Midbrain (tissue), 1 donor: ENCODE measurements at regions not wholly inside any gene's neighbourhood (a gene's known extent, or its start where the extent isn't known, plus 50 kb on each side); places are given as distances from the start of the nearest gene placed in this dataset.
"Not testable (repeated sequence)": the region's sequence is repeated elsewhere in the genome, so short reads cannot be mapped to it uniquely, and the experiment has no call there.

Experiments used
- DNase-seq: peaks from one replicate; lab custom pipeline; 2025; lab: John Stamatoyannopoulos, UW

DNA sequence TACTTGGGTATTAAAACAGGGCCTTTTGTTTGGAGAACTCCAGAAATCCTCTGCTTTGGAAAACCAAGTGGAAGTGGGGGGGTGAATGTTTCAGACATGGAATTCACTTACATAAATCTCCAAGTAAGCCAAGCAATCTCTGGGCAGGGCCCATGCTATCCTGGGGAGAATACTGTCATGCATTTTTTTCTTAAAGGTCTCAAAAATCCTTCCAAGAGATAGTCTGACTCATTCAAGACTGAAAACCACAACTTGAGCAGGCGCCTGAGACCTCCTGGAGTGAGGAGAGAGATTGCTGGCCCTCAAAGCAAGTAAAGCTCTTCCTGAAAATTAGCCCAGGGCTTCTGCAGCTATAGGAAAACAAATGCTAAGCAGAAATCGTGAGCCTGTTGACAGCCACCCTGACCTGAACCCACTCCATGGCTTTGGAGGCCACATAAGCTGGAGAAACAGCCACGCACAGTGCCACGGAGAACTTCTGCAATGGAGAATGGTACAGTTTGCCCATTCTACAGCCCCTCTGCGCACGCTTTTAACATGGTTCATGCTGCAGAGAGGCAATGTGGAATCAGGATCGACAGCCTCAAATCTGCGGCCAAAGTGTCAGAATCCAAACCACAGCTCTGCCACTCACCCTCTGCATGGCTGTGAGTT is 203.1 kb upstream of the AUTS2 start:
- no peak for DNase-seq

DNA sequence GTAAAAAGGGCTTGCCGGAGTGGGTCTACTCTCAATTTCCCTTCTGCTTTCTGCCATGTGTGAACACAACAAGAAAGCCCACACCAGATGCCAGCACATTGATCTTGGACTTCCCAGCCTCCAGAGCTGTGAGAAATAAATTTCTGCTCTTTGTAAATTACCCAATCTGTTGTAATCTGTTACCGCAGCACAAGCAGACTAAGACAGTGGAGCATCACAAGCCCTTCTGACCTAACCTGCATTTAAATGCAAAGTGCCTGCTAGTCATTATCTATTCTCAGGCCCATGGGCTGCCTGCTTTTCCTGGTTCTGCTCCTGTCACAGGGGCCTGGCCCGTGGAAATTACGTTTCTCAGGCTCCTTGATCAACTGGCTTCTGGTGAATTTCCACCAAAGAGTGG is 199.3 kb upstream of the AUTS2 start:
- no peak for DNase-seq

DNA sequence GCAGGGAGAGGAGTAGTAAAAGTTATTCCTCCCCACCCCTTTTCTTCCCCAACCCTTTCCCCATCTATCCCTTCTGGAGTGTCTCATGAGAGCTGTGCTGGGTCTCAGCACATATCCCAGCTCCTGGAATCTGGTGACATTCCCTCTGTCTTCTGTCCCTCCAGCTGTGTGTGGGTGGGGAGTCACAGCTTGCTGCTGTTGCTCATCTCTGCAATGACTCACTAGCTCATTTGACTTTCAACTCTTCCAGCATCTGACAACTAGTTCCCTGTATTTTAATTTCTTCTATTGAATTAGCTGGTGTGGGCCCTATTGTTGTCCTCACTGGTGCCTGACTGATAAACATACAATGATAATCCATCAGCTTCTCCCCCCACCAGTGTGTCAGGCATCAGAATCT is 198.9 kb upstream of the AUTS2 start:
- DNase-seq = peak; percentile 62

- no peak for DNase-seq
Observed at GRCh38 chr7:69402696-69403095, 195.6 kb upstream of the AUTS2 start.

DNA sequence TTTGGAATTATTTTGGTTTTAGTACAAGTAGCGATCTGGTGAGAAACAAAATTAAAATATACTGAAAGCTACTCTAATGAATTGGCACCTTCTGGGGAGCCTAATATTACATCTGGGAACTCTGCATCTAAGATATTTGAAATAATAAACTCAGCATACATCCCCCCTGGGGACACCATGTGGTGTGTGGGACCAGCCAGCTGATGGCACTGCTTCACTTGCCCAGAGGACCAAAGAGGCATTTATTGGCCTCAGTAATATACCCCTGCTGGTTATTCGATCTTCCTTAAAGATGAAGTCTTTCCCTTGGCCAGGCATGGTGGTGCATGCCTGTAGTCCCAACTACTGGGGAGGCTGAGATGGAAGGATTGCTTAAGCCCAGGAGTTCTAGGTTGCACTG is 195.1 kb upstream of the AUTS2 start:
- no peak for DNase-seq

- no peak for DNase-seq
Observed at GRCh38 chr7:69411018-69411417, 187.3 kb upstream of the AUTS2 start.

- DNase-seq = no peak
Observed at GRCh38 chr7:69411466-69411865, 186.8 kb upstream of the AUTS2 start.

GRCh38 chr7:69412331-69413146 is 185.7 kb upstream of the AUTS2 start:
- peak; percentile 5 for DNase-seq

- DNase-seq = no peak
Observed at GRCh38 chr7:69414555-69414954, 183.7 kb upstream of the AUTS2 start.

DNA sequence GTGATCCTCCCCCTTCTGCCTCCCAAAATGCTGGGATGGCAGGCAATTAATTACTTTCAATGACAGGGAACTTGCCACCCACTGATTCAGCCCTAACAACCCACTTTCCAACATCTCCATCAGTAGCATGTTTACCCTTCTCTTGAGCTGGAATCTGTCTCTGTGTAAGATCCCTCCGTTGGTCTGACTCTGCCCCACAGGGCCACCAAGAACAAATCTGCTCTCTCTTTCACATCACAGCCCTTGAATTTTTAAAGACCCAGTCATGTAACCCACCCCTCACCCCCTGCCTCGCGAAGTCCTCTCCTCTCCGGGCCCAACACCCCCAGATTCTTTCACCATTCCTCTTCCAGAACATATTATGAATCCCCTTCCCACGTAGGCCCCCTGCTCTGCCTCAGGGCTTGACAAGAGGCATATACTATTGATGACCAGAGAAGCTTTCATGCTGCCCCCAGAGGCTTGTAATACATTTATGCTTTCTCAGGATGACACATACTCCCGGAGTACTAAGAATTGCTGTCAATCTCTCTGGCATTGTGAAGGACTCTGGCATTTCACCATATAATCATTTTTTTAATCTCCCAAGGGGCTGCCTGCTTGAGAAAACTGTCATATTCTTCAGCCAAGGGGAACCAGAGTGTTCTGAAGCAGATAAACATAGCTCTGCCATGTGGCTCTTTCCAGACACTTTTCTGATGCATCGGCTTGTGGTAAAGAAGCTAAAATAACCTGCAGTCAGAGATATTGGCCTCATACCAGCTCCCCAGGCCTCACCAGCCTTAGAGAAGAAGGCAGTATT is 179.2 kb upstream of the AUTS2 start:
- DNase-seq = no peak

- DNase-seq = no peak
Observed at GRCh38 chr7:69419934-69420333, 178.3 kb upstream of the AUTS2 start.

DNA sequence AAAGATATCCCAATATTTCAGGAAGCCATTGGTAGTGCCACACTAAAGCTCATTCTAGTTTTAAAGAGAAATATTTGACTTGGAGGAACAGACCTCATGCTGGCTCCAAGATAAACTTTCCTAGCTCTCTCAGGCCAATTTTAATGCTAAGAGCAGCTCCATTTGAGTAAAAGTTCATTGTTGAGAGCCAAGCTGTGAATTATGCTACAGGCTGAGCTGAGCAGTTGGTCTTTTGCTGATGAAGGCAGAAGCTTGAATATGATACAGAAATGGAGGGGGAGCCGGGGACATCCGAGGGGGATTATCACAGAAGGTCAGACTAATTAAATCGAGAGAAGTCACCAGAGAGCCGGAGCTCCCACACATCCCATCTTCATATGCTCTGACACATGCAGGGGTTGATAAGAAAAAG is 175.7 kb upstream of the AUTS2 start:
- no peak for DNase-seq

DNA sequence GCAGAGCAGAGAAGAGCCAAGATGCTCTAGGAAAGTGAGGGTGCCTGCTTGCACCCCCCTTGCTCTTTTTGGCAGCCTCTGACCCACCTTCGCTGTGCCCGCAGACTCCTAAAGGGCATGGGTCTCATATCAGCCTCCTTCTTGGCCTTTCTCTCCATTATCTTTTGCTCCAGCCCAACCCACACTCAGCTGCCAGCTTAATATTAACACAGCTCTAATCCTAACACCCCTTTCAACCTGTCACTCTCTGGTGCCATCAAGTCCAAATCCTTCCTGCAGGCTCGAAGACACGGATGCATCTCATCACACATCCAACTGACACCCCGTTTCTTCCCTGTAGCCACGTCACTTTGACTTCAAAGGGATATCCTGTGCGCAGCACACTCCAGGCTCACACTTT is 171.6 kb upstream of the AUTS2 start:
- no peak for DNase-seq

GRCh38 chr7:69428089-69428488 is 170.2 kb upstream of the AUTS2 start:
- no peak for DNase-seq

GRCh38 chr7:69429911-69430383 is 168.3 kb upstream of the AUTS2 start:
- peak; percentile 54 for DNase-seq

DNA sequence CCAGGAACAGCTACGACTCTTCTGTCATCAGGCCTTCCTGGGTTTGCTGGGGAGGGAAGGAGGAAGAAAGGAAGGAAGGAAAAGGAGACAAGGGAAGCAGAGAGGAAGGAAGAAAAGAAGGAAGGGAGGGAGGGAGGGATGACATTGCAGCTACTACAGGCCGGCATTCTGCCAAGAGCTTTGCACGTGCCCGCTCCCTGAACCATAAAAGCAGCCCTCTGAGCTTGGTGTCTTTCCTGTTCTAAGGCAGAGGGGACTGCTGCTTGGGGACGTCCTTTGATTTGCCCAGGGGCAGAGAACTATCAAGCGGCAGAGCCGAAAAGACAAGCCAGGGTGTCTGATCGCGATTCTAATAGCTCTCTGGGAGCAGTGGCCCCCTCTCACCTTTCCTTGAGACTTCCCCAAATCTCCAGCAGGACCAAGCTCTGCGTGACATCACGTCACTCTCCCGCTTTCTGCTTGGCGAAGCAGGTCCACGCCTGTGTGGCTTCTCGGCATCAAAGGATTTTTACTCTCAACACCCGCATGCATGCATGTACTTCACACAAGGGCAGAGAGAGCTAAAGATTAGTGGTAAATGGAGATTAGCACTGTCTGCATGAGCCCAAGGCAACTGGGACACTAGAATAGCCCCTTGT is 167.8 kb upstream of the AUTS2 start:
- no peak for DNase-seq

GRCh38 chr7:69431626-69432025 is 166.6 kb upstream of the AUTS2 start:
- no peak for DNase-seq

- not testable (repeated sequence) for DNase-seq
Observed at GRCh38 chr7:69432276-69432675, 166.0 kb upstream of the AUTS2 start.

DNA sequence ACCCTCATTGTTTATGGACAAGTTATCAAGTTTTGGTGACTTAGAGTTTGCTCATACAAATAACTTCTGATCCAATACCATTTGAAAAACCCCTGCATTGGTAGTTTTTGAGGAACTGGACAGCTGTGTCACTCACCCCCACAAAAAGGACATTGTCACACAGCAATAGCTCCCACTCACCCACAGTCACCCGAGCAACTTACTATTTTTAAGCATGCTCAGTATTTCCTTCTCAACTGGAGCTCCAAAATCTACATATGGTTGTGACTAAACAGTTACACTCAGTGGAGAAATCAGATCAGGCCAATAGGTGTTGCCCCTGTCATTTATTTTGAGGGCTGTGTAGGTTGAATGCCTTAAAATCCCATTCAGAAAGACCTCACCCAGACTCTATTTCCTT is 165.2 kb upstream of the AUTS2 start:
- DNase-seq = no peak

GRCh38 chr7:69434398-69434815 is 163.9 kb upstream of the AUTS2 start:
- no peak for DNase-seq

DNA sequence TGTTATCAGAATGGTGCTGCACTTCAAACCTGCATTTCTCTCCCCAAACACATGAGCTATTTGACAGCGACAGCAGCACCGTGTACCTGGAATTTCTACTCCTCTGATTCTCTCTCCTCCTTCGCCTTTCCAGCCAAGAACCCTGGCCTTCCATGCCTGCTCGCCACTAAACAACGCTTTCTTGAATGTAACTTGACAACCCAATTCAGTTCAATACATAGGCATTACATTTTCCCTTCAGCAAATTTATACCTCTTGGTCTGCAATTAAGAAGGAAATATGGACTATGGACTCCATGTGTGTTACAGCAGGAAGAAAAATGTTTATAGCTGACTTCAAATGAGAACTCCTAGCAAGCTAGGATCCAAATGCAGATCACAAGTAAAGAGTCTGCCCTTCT is 162.6 kb upstream of the AUTS2 start:
- no peak for DNase-seq

DNA sequence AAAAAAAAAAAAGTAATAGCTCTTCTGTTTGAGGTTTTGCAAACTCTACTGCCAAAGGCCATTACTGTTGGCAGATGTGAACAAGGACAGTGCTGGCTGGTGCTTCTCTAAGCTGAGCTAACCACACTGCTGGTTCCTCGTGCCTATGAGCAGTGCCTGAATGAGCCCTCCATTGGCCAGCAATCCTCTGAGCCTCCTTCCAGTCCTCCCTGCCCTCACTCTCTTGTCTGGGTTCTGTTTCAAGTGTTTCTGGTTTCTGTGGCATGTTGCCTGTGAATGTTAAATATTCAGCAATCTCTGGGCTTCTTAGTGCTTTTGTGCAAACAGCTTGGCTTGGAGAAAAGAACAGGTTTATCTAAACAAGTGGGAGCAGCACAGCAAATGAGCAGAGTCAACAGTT is 161.3 kb upstream of the AUTS2 start:
- no peak for DNase-seq
